ENCODE measurements at regions not wholly inside any gene's neighbourhood (a gene's known extent, or its start where the extent isn't known, plus 50 kb on each side); places are given as distances from the start of the nearest gene placed in this dataset.

DNA sequence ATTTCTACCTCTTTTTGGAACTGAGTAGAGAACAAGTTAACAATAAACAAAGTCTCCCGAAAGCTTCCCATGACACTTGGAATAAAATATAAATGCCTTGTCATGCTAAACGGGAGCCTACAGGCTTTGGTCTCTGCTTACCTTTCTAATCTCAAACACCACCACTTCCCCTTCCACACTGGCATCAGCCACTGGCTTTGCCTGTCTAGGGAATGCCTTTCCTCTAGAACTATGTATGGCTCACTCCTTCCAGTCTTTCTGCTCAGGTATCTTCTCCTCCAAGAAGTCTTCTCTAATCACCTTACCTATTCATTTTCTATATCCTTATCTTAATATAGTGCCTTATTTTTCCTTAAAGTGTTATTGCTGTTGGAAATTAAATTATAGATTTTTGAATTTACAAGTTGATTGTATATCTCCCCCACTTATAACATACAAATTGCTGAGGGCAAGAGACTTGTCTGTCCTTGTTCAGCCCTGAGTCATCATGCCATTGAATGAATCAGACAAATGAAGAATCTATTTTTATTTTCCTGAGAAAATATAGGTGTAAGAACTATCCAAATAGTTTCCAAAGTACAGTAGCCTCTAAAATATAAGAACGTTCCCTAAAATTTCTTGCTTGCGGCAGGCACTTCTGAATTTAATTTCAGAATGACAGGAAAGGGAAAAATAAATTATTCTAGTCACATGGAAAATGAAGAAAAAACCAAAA is 119.2 kb downstream of the TM2D1 start:
- TF ChIP-seq CTCF (IDR thresholded peaks at IDR 0.05; ENCODE audit: borderline replicate concordance, extremely low read depth, insufficient read depth): no peak
- no peaks in the 10 kb centered on the region for H3K4me1 ChIP-seq (ENCODE audit: control insufficient read depth in 2 of 3, insufficient read depth in 2 of 3, low read depth in 1 of 3, low read length in 3 of 3)
- no peaks in the 10 kb centered on the region for H3K36me3 ChIP-seq (ENCODE audit: control insufficient read depth in 2 of 3, insufficient read depth in 3 of 3, low read length in 3 of 3)
- DNase-seq (no peak), FAIRE-seq (no peak)
- H3K9ac ChIP-seq (ENCODE audit: low read length in 3 of 3): no peak overlapping the region
- H3K4me3 ChIP-seq (ENCODE audit: low read length in 3 of 3): no peak overlapping the region
- H3K27ac ChIP-seq (ENCODE audit: low read depth in 2 of 2, low read length in 2 of 2): peak overlapping the region in 1 of 2 donors; percentile 40
- intact Hi-C loops (cut with DNase I): no loop called here
- H3K9me3 ChIP-seq (ENCODE audit: control insufficient read depth in 2 of 3, insufficient read depth in 1 of 3, low read length in 3 of 3): no peaks in the 10 kb centered on the region
- H3K27me3 ChIP-seq (ENCODE audit: control insufficient read depth, insufficient read depth, low read length): no peaks in the 10 kb centered on the region

- no peaks in the 10 kb centered on the region for H3K4me1 ChIP-seq (ENCODE audit: control insufficient read depth in 2 of 3, insufficient read depth in 2 of 3, low read depth in 1 of 3, low read length in 3 of 3)
- H3K9me3 ChIP-seq (ENCODE audit: control insufficient read depth in 2 of 3, insufficient read depth in 1 of 3, low read length in 3 of 3): no peaks in the 10 kb centered on the region
- TF ChIP-seq CTCF (IDR thresholded peaks at IDR 0.05; ENCODE audit: borderline replicate concordance, extremely low read depth, insufficient read depth): no peak
- DNase-seq (no peak), FAIRE-seq (no peak)
- no peak overlapping the region for H3K4me3 ChIP-seq (ENCODE audit: low read length in 3 of 3)
- H3K9ac ChIP-seq (ENCODE audit: low read length in 3 of 3): no peak overlapping the region
- H3K36me3 ChIP-seq (ENCODE audit: control insufficient read depth in 2 of 3, insufficient read depth in 3 of 3, low read length in 3 of 3): no peaks in the 10 kb centered on the region
- H3K27ac ChIP-seq (ENCODE audit: low read depth in 2 of 2, low read length in 2 of 2): no peak overlapping the region
- no peaks in the 10 kb centered on the region for H3K27me3 ChIP-seq (ENCODE audit: control insufficient read depth, insufficient read depth, low read length)
- intact Hi-C loops (cut with DNase I): no loop called here
These were observed 120.3 kb downstream of the TM2D1 start for GRCh38 chr1:61604684-61605083.

GRCh38 chr1:61604261-61604660 is 120.7 kb downstream of the TM2D1 start:
- no peaks in the 10 kb centered on the region for H3K27me3 ChIP-seq (ENCODE audit: control insufficient read depth, insufficient read depth, low read length)
- no peaks in the 10 kb centered on the region for H3K36me3 ChIP-seq (ENCODE audit: control insufficient read depth in 2 of 3, insufficient read depth in 3 of 3, low read length in 3 of 3)
- no peaks in the 10 kb centered on the region for H3K4me1 ChIP-seq (ENCODE audit: control insufficient read depth in 2 of 3, insufficient read depth in 2 of 3, low read depth in 1 of 3, low read length in 3 of 3)
- FAIRE-seq (no peak), DNase-seq (no peak)
- intact Hi-C loops (cut with DNase I): no loop called here
- no peak overlapping the region for H3K4me3 ChIP-seq (ENCODE audit: low read length in 3 of 3)
- no peaks in the 10 kb centered on the region for H3K9me3 ChIP-seq (ENCODE audit: control insufficient read depth in 2 of 3, insufficient read depth in 1 of 3, low read length in 3 of 3)
- no peak overlapping the region for H3K27ac ChIP-seq (ENCODE audit: low read depth in 2 of 2, low read length in 2 of 2)
- no peak overlapping the region for H3K9ac ChIP-seq (ENCODE audit: low read length in 3 of 3)
- no peak for TF ChIP-seq CTCF (IDR thresholded peaks at IDR 0.05; ENCODE audit: borderline replicate concordance, extremely low read depth, insufficient read depth)

DNA sequence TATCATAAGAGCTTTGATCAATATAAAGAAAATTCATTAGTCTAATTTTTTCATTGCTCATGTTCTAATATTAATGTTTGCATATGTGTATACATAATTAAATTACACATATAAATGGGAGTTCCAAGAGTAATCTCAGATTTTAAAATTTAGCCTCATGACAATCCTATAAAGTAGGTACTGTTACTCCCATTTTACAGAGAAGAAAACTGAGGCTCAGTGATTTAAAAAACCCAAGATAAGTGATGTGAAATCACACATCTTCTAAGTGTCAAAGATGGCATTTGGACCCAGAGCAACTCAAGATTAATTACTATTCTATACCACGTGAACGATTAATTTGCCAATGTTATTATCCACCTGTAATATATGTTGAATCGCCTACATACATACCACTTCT is 122.3 kb downstream of the TM2D1 start:
- DNase-seq (no peak), FAIRE-seq (no peak)
- intact Hi-C loops (cut with DNase I): no loop called here
- no peaks in the 10 kb centered on the region for H3K9me3 ChIP-seq (ENCODE audit: control insufficient read depth in 2 of 3, insufficient read depth in 1 of 3, low read length in 3 of 3)
- no peak overlapping the region for H3K27ac ChIP-seq (ENCODE audit: low read depth in 2 of 2, low read length in 2 of 2)
- no peaks in the 10 kb centered on the region for H3K27me3 ChIP-seq (ENCODE audit: control insufficient read depth, insufficient read depth, low read length)
- no peak for TF ChIP-seq CTCF (IDR thresholded peaks at IDR 0.05; ENCODE audit: borderline replicate concordance, extremely low read depth, insufficient read depth)
- H3K4me1 ChIP-seq (ENCODE audit: control insufficient read depth in 2 of 3, insufficient read depth in 2 of 3, low read depth in 1 of 3, low read length in 3 of 3): no peaks in the 10 kb centered on the region
- no peaks in the 10 kb centered on the region for H3K36me3 ChIP-seq (ENCODE audit: control insufficient read depth in 2 of 3, insufficient read depth in 3 of 3, low read length in 3 of 3)
- H3K9ac ChIP-seq (ENCODE audit: low read length in 3 of 3): no peak overlapping the region
- no peak overlapping the region for H3K4me3 ChIP-seq (ENCODE audit: low read length in 3 of 3)

All from kidney (tissue), 13 donors.